ENCODE measurements at regions not wholly inside any gene's neighbourhood (a gene's known extent, or its start where the extent isn't known, plus 50 kb on each side); places are given as distances from the start of the nearest gene placed in this dataset.

GRCh38 chr6:144993870-144994269, 708.7 kb downstream of the UTRN start:
- H3K36me3 ChIP-seq (ENCODE audit: control insufficient read depth in 1 of 2, insufficient read depth in 2 of 2, low read length in 2 of 2) = no peaks in the 10 kb centered on the region
- H3K4me1 ChIP-seq (ENCODE audit: control insufficient read depth in 1 of 2, insufficient read depth in 2 of 2, low read length in 2 of 2) = no peaks in the 10 kb centered on the region
- H3K27me3 ChIP-seq (ENCODE audit: low read depth, low read length) = no peaks in the 10 kb centered on the region
- H3K9me3 ChIP-seq (ENCODE audit: control insufficient read depth in 1 of 2, low read length in 2 of 2) = no peaks in the 10 kb centered on the region
- no peak overlapping the region for H3K27ac ChIP-seq (ENCODE audit: low read length)
- no peak overlapping the region for H3K4me3 ChIP-seq (ENCODE audit: low read depth in 1 of 2, low read length in 2 of 2)

GRCh38 chr6:144997996-144998395, 712.9 kb downstream of the UTRN start:
- no peaks in the 10 kb centered on the region for H3K27me3 ChIP-seq (ENCODE audit: low read depth, low read length)
- H3K4me3 ChIP-seq (ENCODE audit: low read depth in 1 of 2, low read length in 2 of 2) = no peak overlapping the region
- H3K27ac ChIP-seq (ENCODE audit: low read length) = no peak overlapping the region
- H3K4me1 ChIP-seq (ENCODE audit: control insufficient read depth in 1 of 2, insufficient read depth in 2 of 2, low read length in 2 of 2) = no peaks in the 10 kb centered on the region
- no peaks in the 10 kb centered on the region for H3K36me3 ChIP-seq (ENCODE audit: control insufficient read depth in 1 of 2, insufficient read depth in 2 of 2, low read length in 2 of 2)
- no peaks in the 10 kb centered on the region for H3K9me3 ChIP-seq (ENCODE audit: control insufficient read depth in 1 of 2, low read length in 2 of 2)

GRCh38 chr6:144999127-144999526, 714.0 kb downstream of the UTRN start:
- no peak overlapping the region for H3K4me3 ChIP-seq (ENCODE audit: low read depth in 1 of 2, low read length in 2 of 2)
- H3K27me3 ChIP-seq (ENCODE audit: low read depth, low read length) = no peaks in the 10 kb centered on the region
- no peaks in the 10 kb centered on the region for H3K4me1 ChIP-seq (ENCODE audit: control insufficient read depth in 1 of 2, insufficient read depth in 2 of 2, low read length in 2 of 2)
- H3K9me3 ChIP-seq (ENCODE audit: control insufficient read depth in 1 of 2, low read length in 2 of 2) = no peaks in the 10 kb centered on the region
- H3K27ac ChIP-seq (ENCODE audit: low read length) = no peak overlapping the region
- no peaks in the 10 kb centered on the region for H3K36me3 ChIP-seq (ENCODE audit: control insufficient read depth in 1 of 2, insufficient read depth in 2 of 2, low read length in 2 of 2)

GRCh38 chr6:145003145-145003544, 718.0 kb downstream of the UTRN start:
- Histone ChIP-seq H3K4me3 (ENCODE audit: low read depth in 1 of 2, low read length in 2 of 2) (no peak overlapping the region), H3K27me3 (ENCODE audit: low read depth, low read length) (no peaks in the 10 kb centered on the region), H3K36me3 (ENCODE audit: control insufficient read depth in 1 of 2, insufficient read depth in 2 of 2, low read length in 2 of 2) (no peaks in the 10 kb centered on the region), H3K27ac (ENCODE audit: low read length) (no peak overlapping the region), H3K4me1 (ENCODE audit: control insufficient read depth in 1 of 2, insufficient read depth in 2 of 2, low read length in 2 of 2) (no peaks in the 10 kb centered on the region), H3K9me3 (ENCODE audit: control insufficient read depth in 1 of 2, low read length in 2 of 2) (no peaks in the 10 kb centered on the region)

- H3K27ac ChIP-seq (ENCODE audit: low read length) = no peak overlapping the region
Measured at GRCh38 chr6:145006914-145007313, 721.8 kb downstream of the UTRN start.

GRCh38 chr6:145008715-145009114, 723.6 kb downstream of the UTRN start:
- no peaks in the 10 kb centered on the region for H3K36me3 ChIP-seq (ENCODE audit: control insufficient read depth in 1 of 2, insufficient read depth in 2 of 2, low read length in 2 of 2)
- H3K4me3 ChIP-seq (ENCODE audit: low read depth in 1 of 2, low read length in 2 of 2) = no peak overlapping the region
- no peaks in the 10 kb centered on the region for H3K4me1 ChIP-seq (ENCODE audit: control insufficient read depth in 1 of 2, insufficient read depth in 2 of 2, low read length in 2 of 2)
- H3K9me3 ChIP-seq (ENCODE audit: control insufficient read depth in 1 of 2, low read length in 2 of 2) = no peaks in the 10 kb centered on the region
- no peak overlapping the region for H3K27ac ChIP-seq (ENCODE audit: low read length)
- H3K27me3 ChIP-seq (ENCODE audit: low read depth, low read length) = no peaks in the 10 kb centered on the region

More at GRCh38 chr6:145006914-145007313, 721.8 kb downstream of the UTRN start:
- Histone ChIP-seq H3K27me3 (ENCODE audit: low read depth, low read length) (no peaks in the 10 kb centered on the region), H3K9me3 (ENCODE audit: control insufficient read depth in 1 of 2, low read length in 2 of 2) (no peaks in the 10 kb centered on the region), H3K4me3 (ENCODE audit: low read depth in 1 of 2, low read length in 2 of 2) (no peak overlapping the region), H3K4me1 (ENCODE audit: control insufficient read depth in 1 of 2, insufficient read depth in 2 of 2, low read length in 2 of 2) (no peaks in the 10 kb centered on the region), H3K36me3 (ENCODE audit: control insufficient read depth in 1 of 2, insufficient read depth in 2 of 2, low read length in 2 of 2) (no peaks in the 10 kb centered on the region)

- Histone ChIP-seq H3K36me3 (ENCODE audit: control insufficient read depth in 1 of 2, insufficient read depth in 2 of 2, low read length in 2 of 2) (no peaks in the 10 kb centered on the region), H3K4me1 (ENCODE audit: control insufficient read depth in 1 of 2, insufficient read depth in 2 of 2, low read length in 2 of 2) (no peaks in the 10 kb centered on the region), H3K4me3 (ENCODE audit: low read depth in 1 of 2, low read length in 2 of 2) (no peak overlapping the region), H3K27me3 (ENCODE audit: low read depth, low read length) (no peaks in the 10 kb centered on the region), H3K9me3 (ENCODE audit: control insufficient read depth in 1 of 2, low read length in 2 of 2) (no peaks in the 10 kb centered on the region), H3K27ac (ENCODE audit: low read length) (no peak overlapping the region)
Measured at GRCh38 chr6:145009711-145010110, 724.6 kb downstream of the UTRN start.

- H3K9me3 ChIP-seq (ENCODE audit: control insufficient read depth in 1 of 2, low read length in 2 of 2) = no peaks in the 10 kb centered on the region
- H3K36me3 ChIP-seq (ENCODE audit: control insufficient read depth in 1 of 2, insufficient read depth in 2 of 2, low read length in 2 of 2) = no peaks in the 10 kb centered on the region
- no peaks in the 10 kb centered on the region for H3K27me3 ChIP-seq (ENCODE audit: low read depth, low read length)
- no peaks in the 10 kb centered on the region for H3K4me1 ChIP-seq (ENCODE audit: control insufficient read depth in 1 of 2, insufficient read depth in 2 of 2, low read length in 2 of 2)
- no peak overlapping the region for H3K27ac ChIP-seq (ENCODE audit: low read length)
- no peak overlapping the region for H3K4me3 ChIP-seq (ENCODE audit: low read depth in 1 of 2, low read length in 2 of 2)
Measured at GRCh38 chr6:145012039-145012662, 723.2 kb downstream of the EPM2A start.

GRCh38 chr6:145015739-145016558, 719.4 kb downstream of the EPM2A start:
- Histone ChIP-seq H3K27me3 (ENCODE audit: low read depth, low read length) (no peaks in the 10 kb centered on the region), H3K36me3 (ENCODE audit: control insufficient read depth in 1 of 2, insufficient read depth in 2 of 2, low read length in 2 of 2) (no peaks in the 10 kb centered on the region), H3K4me1 (ENCODE audit: control insufficient read depth in 1 of 2, insufficient read depth in 2 of 2, low read length in 2 of 2) (no peaks in the 10 kb centered on the region), H3K9me3 (ENCODE audit: control insufficient read depth in 1 of 2, low read length in 2 of 2) (no peaks in the 10 kb centered on the region), H3K4me3 (ENCODE audit: low read depth in 1 of 2, low read length in 2 of 2) (no peak overlapping the region), H3K27ac (ENCODE audit: low read length) (no peak overlapping the region)

GRCh38 chr6:145017051-145017450, 718.3 kb downstream of the EPM2A start:
- no peak overlapping the region for H3K4me3 ChIP-seq (ENCODE audit: low read depth in 1 of 2, low read length in 2 of 2)
- no peaks in the 10 kb centered on the region for H3K27me3 ChIP-seq (ENCODE audit: low read depth, low read length)
- no peaks in the 10 kb centered on the region for H3K9me3 ChIP-seq (ENCODE audit: control insufficient read depth in 1 of 2, low read length in 2 of 2)
- H3K27ac ChIP-seq (ENCODE audit: low read length) = no peak overlapping the region
- H3K36me3 ChIP-seq (ENCODE audit: control insufficient read depth in 1 of 2, insufficient read depth in 2 of 2, low read length in 2 of 2) = no peaks in the 10 kb centered on the region
- no peaks in the 10 kb centered on the region for H3K4me1 ChIP-seq (ENCODE audit: control insufficient read depth in 1 of 2, insufficient read depth in 2 of 2, low read length in 2 of 2)

- H3K27me3 ChIP-seq (ENCODE audit: low read depth, low read length) = no peaks in the 10 kb centered on the region
- H3K9me3 ChIP-seq (ENCODE audit: control insufficient read depth in 1 of 2, low read length in 2 of 2) = no peaks in the 10 kb centered on the region
- H3K27ac ChIP-seq (ENCODE audit: low read length) = no peak overlapping the region
- no peak overlapping the region for H3K4me3 ChIP-seq (ENCODE audit: low read depth in 1 of 2, low read length in 2 of 2)
- H3K36me3 ChIP-seq (ENCODE audit: control insufficient read depth in 1 of 2, insufficient read depth in 2 of 2, low read length in 2 of 2) = no peaks in the 10 kb centered on the region
- H3K4me1 ChIP-seq (ENCODE audit: control insufficient read depth in 1 of 2, insufficient read depth in 2 of 2, low read length in 2 of 2) = no peaks in the 10 kb centered on the region
Measured at GRCh38 chr6:145017516-145017915, 717.8 kb downstream of the EPM2A start.

All from muscle layer of duodenum (tissue), 2 donors.